IMR-90 (cell line): ENCODE measurements at regions not wholly inside any gene's neighbourhood (a gene's known extent, or its start where the extent isn't known, plus 50 kb on each side); places are given as distances from the start of the nearest gene placed in this dataset.

Experiments used
- ATAC-seq: fragments of 200-7000 bp; cut with Tn5 transposase; 2 replicates; pipeline ENCODE4 v1.9.1; 2020; ENCODE audit warnings: low read depth, mild to moderate bottlenecking, moderate library complexity
- BruUV-seq: library from RNA; stranded (reverse); fragments of 400-500 nt; replicated peaks from 2 replicates; lab custom pipeline; 2021; lab: Mats Ljungman, UMichigan
- CTCF ChIA-PET: fragments of 300-600 bp; formaldehyde crosslinking; extraction: SDS; loops from one replicate; lab custom pipeline; 2021; ENCODE audit warnings: antibody characterized with exemption; lab: Yijun Ruan, JAX
- POLR2A ChIA-PET: fragments of 300-600 bp; sonication (Branson Sonifier 250); formaldehyde crosslinking; loops from one replicate; lab custom pipeline; 2022; ENCODE audit warnings: antibody characterized with exemption; ENCODE audit not compliant: unreplicated experiment; lab: Charles Lee
- DNase-seq: peaks from one replicate; pipeline ENCODE4 v3.0.0; 2013
- H2AFZ ChIP-seq: replicated peaks from 2 replicates; pipeline ENCODE3; 2013; ENCODE audit warnings: low read length, mild to moderate bottlenecking; ENCODE audit not compliant: poor library complexity
- H2AK5ac ChIP-seq: 2 replicates; pipeline ENCODE4 v1.6.1; 2013; ENCODE audit warnings: low read depth, low read length, inconsistent platforms
- H2AK9ac ChIP-seq: replicated peaks from 2 replicates; pipeline ENCODE3; 2013; ENCODE audit warnings: mild to moderate bottlenecking, low read depth, low read length, moderate library complexity; ENCODE audit not compliant: poor library complexity
- H2BK120ac ChIP-seq: 2 replicates; pipeline ENCODE4 v1.6.1; 2013; ENCODE audit warnings: low read depth, low read length, inconsistent platforms
- H2BK15ac ChIP-seq: 3 replicates; pipeline ENCODE4 v1.6.1; 2013; ENCODE audit warnings: low read depth, low read length, inconsistent platforms
- H2BK20ac ChIP-seq: 2 replicates; pipeline ENCODE4 v1.6.1; 2013; ENCODE audit warnings: low read depth, mild to moderate bottlenecking, inconsistent platforms, low read length, moderate library complexity
- H2BK5ac ChIP-seq: 2 replicates; pipeline ENCODE4 v1.6.1; 2013; ENCODE audit warnings: mild to moderate bottlenecking, low read depth, low read length, inconsistent platforms; ENCODE audit not compliant: poor library complexity, severe bottlenecking
- H3K14ac ChIP-seq: replicated peaks from 2 replicates; pipeline ENCODE4 v1.6.1; 2013; ENCODE audit warnings: low read depth, low read length, inconsistent platforms
- H3K18ac ChIP-seq: 2 replicates; pipeline ENCODE4 v1.6.1; 2013; ENCODE audit warnings: low read depth, low read length, control low read depth
- H3K23ac ChIP-seq: 2 replicates; pipeline ENCODE4 v1.6.1; 2013; ENCODE audit warnings: low read depth, low read length, inconsistent platforms
- H3K27ac ChIP-seq: 2 replicates; pipeline ENCODE4 v1.5.1; 2013; ENCODE audit warnings: mild to moderate bottlenecking, control low read depth, low read length; ENCODE audit not compliant: insufficient read depth
- H3K27me3 ChIP-seq: 2 replicates; pipeline ENCODE4 v1.6.1; 2013; ENCODE audit warnings: low read length; ENCODE audit not compliant: control insufficient read depth, insufficient read depth
- H3K36me3 ChIP-seq: 2 replicates; pipeline ENCODE4 v1.6.1; 2013; ENCODE audit warnings: low read length, mixed read lengths; ENCODE audit not compliant: control insufficient read depth, insufficient read depth
- H3K4ac ChIP-seq: 2 replicates; pipeline ENCODE4 v1.6.1; 2013; ENCODE audit warnings: low read depth, low read length, inconsistent platforms
- H3K4me1 ChIP-seq: 2 replicates; pipeline ENCODE4 v1.6.1; 2013; ENCODE audit warnings: low read length, mixed read lengths; ENCODE audit not compliant: control insufficient read depth, insufficient read depth
- H3K4me2 ChIP-seq: 2 replicates; pipeline ENCODE4 v1.6.1; 2013; ENCODE audit warnings: low read depth, mild to moderate bottlenecking, control low read depth, low read length, moderate library complexity
- H3K4me3 ChIP-seq: 2 replicates; pipeline ENCODE4 v1.5.1; 2013; ENCODE audit warnings: low read depth, mild to moderate bottlenecking, control low read depth, low read length, moderate library complexity; ENCODE audit not compliant: insufficient read depth
- H3K56ac ChIP-seq: 2 replicates; pipeline ENCODE4 v1.6.1; 2013; ENCODE audit warnings: low read length, inconsistent platforms; ENCODE audit not compliant: insufficient read depth; ENCODE audit errors: extremely low read depth
- H3K79me1 ChIP-seq, 2 experiments: 2 replicates each; pipeline ENCODE4 v1.6.1; 2013; ENCODE audit warnings: low read length in 2 of 2, inconsistent platforms in 1 of 2, low read depth in 1 of 2
- H3K9ac ChIP-seq: 2 replicates; pipeline ENCODE4 v1.6.1; 2013; ENCODE audit warnings: low read depth, low read length, control low read depth
- H3K9me1 ChIP-seq: 2 replicates; pipeline ENCODE4 v1.6.1; 2013; ENCODE audit warnings: low read length, inconsistent platforms; ENCODE audit not compliant: insufficient read depth
- H3K9me3 ChIP-seq: 2 replicates; pipeline ENCODE4 v1.6.1; 2013; ENCODE audit warnings: low read length; ENCODE audit not compliant: control insufficient read depth, insufficient read depth
- H4K20me1 ChIP-seq: 2 replicates; pipeline ENCODE4 v1.6.1; 2013; ENCODE audit warnings: low read length, inconsistent platforms; ENCODE audit not compliant: insufficient read depth
- H4K5ac ChIP-seq: 2 replicates; pipeline ENCODE4 v1.6.1; 2013; ENCODE audit warnings: mild to moderate bottlenecking, low read depth, low read length, control low read depth
- H4K8ac ChIP-seq, 2 experiments: 2 replicates each; pipeline ENCODE4 v1.6.1; 2013; ENCODE audit warnings: low read depth in 2 of 2, low read length in 2 of 2, control low read depth in 1 of 2, inconsistent platforms in 1 of 2
- H4K91ac ChIP-seq: 2 replicates; pipeline ENCODE4 v1.6.1; 2013; ENCODE audit warnings: low read depth, low read length, inconsistent platforms; ENCODE audit not compliant: insufficient read depth
- ELK1 ChIP-seq: fragments of 150-350 bp; IDR thresholded peaks from 2 replicates; pipeline ENCODE4 v1.6.1; 2016; ENCODE audit warnings: low read depth, mild to moderate bottlenecking, low read length, moderate library complexity, borderline replicate concordance
- WGBS, 2 experiments: methylation state at CpG; one replicate each; pipeline versions ENCODE4 v1.1.5 to v1.1.7; 2013; ENCODE audit warnings: missing lambda C conversion rate in 2 of 2; ENCODE audit not compliant: insufficient read length in 1 of 2; ENCODE audit errors: extremely low coverage in 2 of 2; 5-methylcytosine and 5-hydroxymethylcytosine counted together
- dilution Hi-C: fragments of 300-500 bp; cut with HindIII; formaldehyde crosslinking; loops from one replicate; pipeline ENCODE4 v1.14.3; 2018; ENCODE audit warnings: low sequenced_read_pairs; ENCODE audit not compliant: unreplicated experiment
- in situ Hi-C: fragments of 300-500 bp; cut with MboI; formaldehyde crosslinking; loops from 3 replicates; pipeline ENCODE4 v1.14.3; 2019; ENCODE audit warnings: low sequenced_read_pairs, inconsistent platforms, mixed read lengths
- intact Hi-C: fragments of 100-400 bp; cut with micrococcal nuclease; formaldehyde crosslinking; loops from 2 replicates; pipeline ENCODE4 v1.10.0; 2022

- Histone ChIP-seq H4K8ac (no peak overlapping the region), H4K5ac (no peak overlapping the region), H3K36me3 (no peaks in the 10 kb centered on the region), H2BK120ac (no peak overlapping the region), H3K18ac (no peak overlapping the region), H3K9me1 (no peaks in the 10 kb centered on the region; the same call in 1 of the 2 replicates), H3K4me1 (no peaks in the 10 kb centered on the region), H3K79me1 (no peaks in the 10 kb centered on the region), H3K9me3 (no peaks in the 10 kb centered on the region), H3K4me3 (no peak overlapping the region), H2BK5ac (no peak overlapping the region), H3K56ac (no peak overlapping the region), H2AFZ (no peak overlapping the region), H3K27me3 (no peaks in the 10 kb centered on the region), H3K4ac (no peak overlapping the region), H3K23ac (no peak overlapping the region), H3K27ac (no peak overlapping the region), H3K9ac (no peak overlapping the region), H3K4me2 (no peak overlapping the region), H4K20me1 (no peaks in the 10 kb centered on the region), H2BK20ac (no peak overlapping the region), H2BK15ac (no peak overlapping the region), H2AK5ac (no peak overlapping the region), H2AK9ac (no peak overlapping the region), H3K14ac (no peak overlapping the region), H4K91ac (no peak overlapping the region)
- ATAC-seq (no peak), DNase-seq (no peak)
- POLR2A ChIA-PET: no interaction called here
- CTCF ChIA-PET: no interaction called here
- no peak for TF ChIP-seq ELK1
- intact Hi-C loops: loop anchor here (10.0 kb wide), 3 partner anchors 211 to 1081 kb away; no protein-coding TSS in a partner anchor
- WGBS, 2 experiments: no CpG with 5 or more reads among the region's 2 CpGs
- in situ Hi-C loops: no loop called here
- dilution Hi-C loops: no loop called here
- no TSS peak for BruUV-seq
Observed at GRCh38 chr1:219415433-219415832, 197.5 kb downstream of the ZC3H11B start.
